Neural crest cell (in vitro differentiated cells): ENCODE measurements at regions not wholly inside any gene's neighbourhood (a gene's known extent, or its start where the extent isn't known, plus 50 kb on each side); places are given as distances from the start of the nearest gene placed in this dataset.
"Not testable (repeated sequence)": the region's sequence is repeated elsewhere in the genome, so short reads cannot be mapped to it uniquely, and the experiment has no call there.

Source experiments
- DNase-seq: peaks from one replicate; pipeline ENCODE4 v3.0.0; 2021; ENCODE audit warnings: low read depth, mixed read lengths, low spot score
- H3K27ac Mint-ChIP-seq: one replicate; pipeline ENCODE4 v1.8.0; 2021; ENCODE audit warnings: mild to moderate bottlenecking, mixed read lengths; ENCODE audit not compliant: unreplicated experiment
- H3K27me3 Mint-ChIP-seq: 2 replicates; pipeline ENCODE4 v1.8.0; 2021; ENCODE audit warnings: low read depth, mild to moderate bottlenecking, mixed read lengths
- H3K36me3 Mint-ChIP-seq: 2 replicates; pipeline ENCODE4 v1.8.0; 2021; ENCODE audit warnings: low read depth, mild to moderate bottlenecking, mixed read lengths
- H3K4me1 Mint-ChIP-seq: 2 replicates; pipeline ENCODE4 v1.8.0; 2021; ENCODE audit warnings: mixed read lengths
- H3K4me3 Mint-ChIP-seq: one replicate; pipeline ENCODE4 v1.8.0; 2021; ENCODE audit warnings: mild to moderate bottlenecking, mixed read lengths
- H3K9me3 Mint-ChIP-seq: 2 replicates; pipeline ENCODE4 v1.8.0; 2021; ENCODE audit warnings: mixed read lengths
- CTCF ChIP-seq: fragments of 200-600 bp; sonication (generic); conservative IDR thresholded peaks from 2 replicates; pipeline ENCODE4 v1.5.0; 2021; ENCODE audit warnings: antibody characterized with exemption, mild to moderate bottlenecking

DNA sequence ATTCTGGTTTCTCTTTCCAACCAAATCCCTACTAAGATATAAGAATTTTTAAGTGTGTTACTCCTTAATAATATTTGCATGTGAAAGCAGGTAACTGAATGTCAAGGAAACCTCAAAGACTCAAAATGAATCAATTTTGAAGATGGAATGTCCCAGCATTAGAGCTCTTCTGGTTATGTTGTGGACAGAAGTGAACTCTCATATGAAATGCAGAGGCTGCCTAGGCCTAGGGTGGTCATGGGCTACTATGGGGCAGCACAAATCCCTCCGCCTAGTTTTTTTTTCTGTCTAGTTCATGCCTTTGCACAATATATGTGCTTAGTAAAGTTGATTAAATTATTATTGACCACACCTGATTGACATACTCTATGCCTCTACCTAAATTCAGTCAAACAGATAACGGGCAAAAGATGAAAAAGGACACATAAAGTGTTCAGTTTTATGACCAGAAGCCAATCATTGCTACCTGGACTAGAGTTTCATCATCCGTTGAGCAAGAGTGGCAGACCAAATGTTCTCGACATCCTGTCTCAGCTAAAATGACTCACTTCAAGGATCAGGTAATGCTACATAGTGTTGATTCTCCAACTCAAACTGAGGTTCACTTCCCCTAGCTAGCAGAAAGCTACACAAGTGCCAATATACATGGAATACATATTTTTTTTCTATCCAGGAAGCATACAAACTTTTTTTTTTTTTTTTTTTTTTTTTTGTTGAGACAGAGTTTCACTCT, 1211.4 kb downstream of the VRK1 start:
- Mint-ChIP-seq H3K4me1 (peaks cover 5% of the 10 kb centered on the region), H3K4me3 (no peak overlapping the region), H3K9me3 (no peaks in the 10 kb centered on the region), H3K36me3 (no peaks in the 10 kb centered on the region), H3K27me3 (no peaks in the 10 kb centered on the region), H3K27ac (no peak overlapping the region)
- no peak for TF ChIP-seq CTCF
- DNase-seq = no peak

DNA sequence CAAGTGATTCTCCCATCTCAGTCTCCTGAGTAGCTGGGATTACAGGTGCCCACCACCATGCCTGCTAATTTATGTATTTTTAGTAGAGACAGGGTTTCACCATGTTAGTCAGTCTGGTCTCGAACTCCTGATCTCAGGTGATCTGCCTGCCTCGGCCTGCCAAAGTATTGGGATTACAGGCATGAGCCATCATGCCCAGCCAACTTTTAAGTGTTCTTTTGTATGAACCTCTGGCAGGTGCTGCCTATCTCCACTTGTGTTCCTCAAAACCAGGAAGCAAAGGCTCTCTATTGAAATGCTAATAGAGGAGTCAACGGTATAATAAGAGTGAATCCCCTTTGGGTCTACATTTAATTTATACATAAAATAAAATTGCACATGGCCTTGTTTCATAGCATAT, 1212.0 kb downstream of the VRK1 start:
- H3K36me3 Mint-ChIP-seq, H3K27me3 Mint-ChIP-seq, H3K4me3 Mint-ChIP-seq, H3K9me3 Mint-ChIP-seq, H3K4me1 Mint-ChIP-seq, H3K27ac Mint-ChIP-seq, DNase-seq: not testable (repeated sequence)

DNA sequence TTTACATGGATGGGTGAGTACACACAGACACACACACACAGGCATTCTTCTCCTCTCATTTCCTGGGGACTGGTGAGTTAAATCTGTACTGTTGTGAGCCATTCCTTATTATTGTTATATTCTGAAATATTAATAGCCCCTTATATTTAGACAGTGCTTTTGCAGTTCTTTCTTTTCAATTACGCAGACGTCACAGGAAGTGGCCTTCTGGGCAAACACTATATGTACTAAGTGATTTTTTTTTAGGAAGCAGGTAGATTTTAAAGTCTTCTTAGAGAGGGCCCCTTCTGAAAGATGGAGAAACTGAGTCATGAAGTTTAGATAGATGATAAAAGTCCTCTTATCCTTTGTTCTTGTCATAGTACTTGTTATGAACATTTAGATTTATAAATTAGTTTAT, 1213.6 kb downstream of the VRK1 start:
- Mint-ChIP-seq H3K9me3 (peaks cover 2% of the 10 kb centered on the region), H3K4me3 (no peak overlapping the region), H3K36me3 (no peaks in the 10 kb centered on the region), H3K27me3 (no peaks in the 10 kb centered on the region), H3K4me1 (peaks cover 5% of the 10 kb centered on the region), H3K27ac (no peak overlapping the region)
- no peak for DNase-seq
- no peak for TF ChIP-seq CTCF

DNA sequence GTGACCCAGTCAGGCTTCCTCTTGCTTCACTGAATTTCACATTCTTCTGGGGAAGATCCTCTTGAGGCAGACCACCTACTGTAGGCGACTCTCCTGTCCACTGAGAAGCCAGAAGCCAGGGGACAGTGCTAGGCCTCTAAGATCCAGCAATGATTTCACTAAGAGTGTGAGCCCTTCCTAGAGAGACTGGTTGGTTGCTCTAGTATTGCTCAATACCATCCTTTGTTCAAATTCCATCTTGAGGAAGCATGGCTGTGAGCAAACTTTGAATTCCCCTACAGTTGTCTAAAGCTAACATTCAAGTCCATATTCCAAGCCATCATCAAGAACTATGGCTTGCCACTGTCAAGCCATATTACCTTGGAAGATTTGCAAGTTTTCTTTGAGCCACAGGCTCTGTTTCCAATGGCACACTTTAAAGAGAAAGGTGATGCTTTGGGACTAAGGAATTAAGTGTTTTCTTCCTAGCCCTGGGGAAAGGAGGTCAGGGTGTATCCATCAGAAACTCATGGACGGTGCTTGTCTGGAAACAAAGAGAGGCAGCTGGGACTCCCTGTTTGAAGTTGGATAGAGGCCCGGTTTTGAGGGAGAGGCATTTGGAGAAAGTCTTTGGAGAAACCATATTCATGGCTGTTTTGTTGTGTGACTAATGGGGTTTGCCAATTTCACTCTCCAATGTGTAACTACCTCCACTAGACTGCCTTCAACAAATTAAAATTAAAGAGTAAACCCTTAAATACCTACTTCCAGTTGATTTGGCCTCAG, 1217.9 kb downstream of the VRK1 start:
- no peak for DNase-seq
- no peak for TF ChIP-seq CTCF
- Mint-ChIP-seq H3K4me3 (no peak overlapping the region), H3K27me3 (peaks cover 8% of the 10 kb centered on the region), H3K4me1 (peaks cover 5% of the 10 kb centered on the region), H3K36me3 (no peaks in the 10 kb centered on the region), H3K27ac (no peak overlapping the region), H3K9me3 (peaks cover 2% of the 10 kb centered on the region)

GRCh38 chr14:98015921-98016320, 1218.7 kb downstream of the VRK1 start:
- TF ChIP-seq CTCF = no peak
- H3K9me3 Mint-ChIP-seq = peaks cover 2% of the 10 kb centered on the region
- peaks cover 5% of the 10 kb centered on the region for H3K4me1 Mint-ChIP-seq
- no peak overlapping the region for H3K4me3 Mint-ChIP-seq
- no peaks in the 10 kb centered on the region for H3K36me3 Mint-ChIP-seq
- H3K27me3 Mint-ChIP-seq = peaks cover 8% of the 10 kb centered on the region
- no peak for DNase-seq
- no peak overlapping the region for H3K27ac Mint-ChIP-seq

DNA sequence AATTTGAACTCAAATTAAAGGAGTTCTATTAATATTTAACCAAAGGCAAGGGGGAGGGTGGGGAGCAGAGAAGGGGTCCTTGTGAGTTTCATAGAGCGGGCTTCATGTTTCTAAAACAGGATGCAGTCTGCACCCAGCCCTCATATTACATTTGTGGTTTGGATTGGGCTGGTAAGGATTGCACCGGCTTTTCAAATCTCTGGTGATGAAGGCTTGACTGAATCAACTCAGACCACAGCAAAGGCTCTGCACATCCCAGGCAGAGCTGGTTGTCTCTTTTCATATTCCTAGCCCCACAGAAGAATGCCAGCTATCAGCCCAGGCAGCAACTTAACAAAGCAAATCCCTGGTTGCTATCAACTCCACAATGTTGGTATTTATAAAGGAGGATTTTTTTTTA, 1221.4 kb downstream of the VRK1 start:
- H3K36me3 Mint-ChIP-seq = no peaks in the 10 kb centered on the region
- no peak for DNase-seq
- TF ChIP-seq CTCF = no peak
- H3K27ac Mint-ChIP-seq = no peak overlapping the region
- peaks cover 16% of the 10 kb centered on the region for H3K27me3 Mint-ChIP-seq
- no peak overlapping the region for H3K4me3 Mint-ChIP-seq
- peaks cover 8% of the 10 kb centered on the region for H3K4me1 Mint-ChIP-seq
- H3K9me3 Mint-ChIP-seq = peaks cover 2% of the 10 kb centered on the region
